ENCODE measurements at regions not wholly inside any gene's neighbourhood (a gene's known extent, or its start where the extent isn't known, plus 50 kb on each side); places are given as distances from the start of the nearest gene placed in this dataset.

GRCh38 chr18:65607161-65607560 lies 143.7 kb upstream of the CDH7 start:
- TF ChIP-seq CTCF (IDR thresholded peaks at IDR 0.05) (no peak), POLR2A (IDR thresholded peaks at IDR 0.05) (no peak)

All from Peyer's patch (tissue), 4 donors.